ENCODE measurements at regions not wholly inside any gene's neighbourhood (a gene's known extent, or its start where the extent isn't known, plus 50 kb on each side); places are given as distances from the start of the nearest gene placed in this dataset.

GRCh38 chr3:54065586-54065985, 56.8 kb upstream of the CACNA2D3 start:
- TF ChIP-seq TCF7L2 (IDR thresholded peaks at IDR 0.05; ENCODE audit: borderline replicate concordance, extremely low read depth, insufficient read depth, insufficient read length) (no peak), POLR2A (IDR thresholded peaks at IDR 0.05; ENCODE audit: borderline replicate concordance, extremely low read depth, insufficient read depth, insufficient read length) (no peak), EZH2phosphoT487 (IDR thresholded peaks at IDR 0.05; ENCODE audit: borderline replicate concordance) (no peak), CTCF (IDR thresholded peaks at IDR 0.05 in 2 of 3, conservative IDR thresholded peaks at IDR 0.05 in 1 of 3; ENCODE audit: borderline replicate concordance in 1 of 3, insufficient read depth in 1 of 3, low read depth in 2 of 3, low read length in 2 of 3) (no peak), ZFX (IDR thresholded peaks at IDR 0.05) (no peak), FOSL1 (IDR thresholded peaks at IDR 0.05; ENCODE audit: low read depth) (no peak), JUND (IDR thresholded peaks at IDR 0.05) (no peak), POLR2AphosphoS5 (IDR thresholded peaks at IDR 0.05; ENCODE audit: low read depth, low read length) (no peak), ATF3 (IDR thresholded peaks at IDR 0.05) (no peak), REST (IDR thresholded peaks at IDR 0.05; ENCODE audit: low read depth) (no peak), EZH2 (IDR thresholded peaks at IDR 0.05) (no peak), CEBPB (IDR thresholded peaks at IDR 0.05; ENCODE audit: low read depth) (no peak)
